ENCODE measurements at regions not wholly inside any gene's neighbourhood (a gene's known extent, or its start where the extent isn't known, plus 50 kb on each side); places are given as distances from the start of the nearest gene placed in this dataset.

DNA sequence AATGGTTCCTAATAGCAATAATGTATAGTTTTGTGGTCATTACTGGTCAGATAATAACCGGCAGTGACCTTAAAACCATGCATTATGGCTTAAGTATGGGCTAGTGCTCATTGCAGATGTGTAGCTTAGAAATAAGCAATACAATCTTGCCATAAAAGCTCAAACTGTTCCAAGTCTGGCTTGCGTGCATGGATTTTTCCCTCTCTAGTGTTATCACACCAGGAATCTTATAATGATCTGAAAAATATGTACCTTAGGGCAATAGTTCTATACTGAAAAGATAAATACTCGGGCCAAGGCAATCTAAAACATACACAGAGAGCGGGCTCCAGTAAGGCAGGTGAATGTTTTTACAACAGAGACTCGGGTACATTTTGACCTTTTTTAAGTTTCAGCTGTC, 157.8 kb downstream of the DHX15 start:
- TF ChIP-seq, protein P1, sequence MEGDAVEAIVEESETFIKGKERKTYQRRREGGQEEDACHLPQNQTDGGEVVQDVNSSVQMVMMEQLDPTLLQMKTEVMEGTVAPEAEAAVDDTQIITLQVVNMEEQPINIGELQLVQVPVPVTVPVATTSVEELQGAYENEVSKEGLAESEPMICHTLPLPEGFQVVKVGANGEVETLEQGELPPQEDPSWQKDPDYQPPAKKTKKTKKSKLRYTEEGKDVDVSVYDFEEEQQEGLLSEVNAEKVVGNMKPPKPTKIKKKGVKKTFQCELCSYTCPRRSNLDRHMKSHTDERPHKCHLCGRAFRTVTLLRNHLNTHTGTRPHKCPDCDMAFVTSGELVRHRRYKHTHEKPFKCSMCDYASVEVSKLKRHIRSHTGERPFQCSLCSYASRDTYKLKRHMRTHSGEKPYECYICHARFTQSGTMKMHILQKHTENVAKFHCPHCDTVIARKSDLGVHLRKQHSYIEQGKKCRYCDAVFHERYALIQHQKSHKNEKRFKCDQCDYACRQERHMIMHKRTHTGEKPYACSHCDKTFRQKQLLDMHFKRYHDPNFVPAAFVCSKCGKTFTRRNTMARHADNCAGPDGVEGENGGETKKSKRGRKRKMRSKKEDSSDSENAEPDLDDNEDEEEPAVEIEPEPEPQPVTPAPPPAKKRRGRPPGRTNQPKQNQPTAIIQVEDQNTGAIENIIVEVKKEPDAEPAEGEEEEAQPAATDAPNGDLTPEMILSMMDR (IDR thresholded peaks at IDR 0.05; ENCODE audit: insufficient read depth, low read length), result no peak
- TF ChIP-seq, protein P2, sequence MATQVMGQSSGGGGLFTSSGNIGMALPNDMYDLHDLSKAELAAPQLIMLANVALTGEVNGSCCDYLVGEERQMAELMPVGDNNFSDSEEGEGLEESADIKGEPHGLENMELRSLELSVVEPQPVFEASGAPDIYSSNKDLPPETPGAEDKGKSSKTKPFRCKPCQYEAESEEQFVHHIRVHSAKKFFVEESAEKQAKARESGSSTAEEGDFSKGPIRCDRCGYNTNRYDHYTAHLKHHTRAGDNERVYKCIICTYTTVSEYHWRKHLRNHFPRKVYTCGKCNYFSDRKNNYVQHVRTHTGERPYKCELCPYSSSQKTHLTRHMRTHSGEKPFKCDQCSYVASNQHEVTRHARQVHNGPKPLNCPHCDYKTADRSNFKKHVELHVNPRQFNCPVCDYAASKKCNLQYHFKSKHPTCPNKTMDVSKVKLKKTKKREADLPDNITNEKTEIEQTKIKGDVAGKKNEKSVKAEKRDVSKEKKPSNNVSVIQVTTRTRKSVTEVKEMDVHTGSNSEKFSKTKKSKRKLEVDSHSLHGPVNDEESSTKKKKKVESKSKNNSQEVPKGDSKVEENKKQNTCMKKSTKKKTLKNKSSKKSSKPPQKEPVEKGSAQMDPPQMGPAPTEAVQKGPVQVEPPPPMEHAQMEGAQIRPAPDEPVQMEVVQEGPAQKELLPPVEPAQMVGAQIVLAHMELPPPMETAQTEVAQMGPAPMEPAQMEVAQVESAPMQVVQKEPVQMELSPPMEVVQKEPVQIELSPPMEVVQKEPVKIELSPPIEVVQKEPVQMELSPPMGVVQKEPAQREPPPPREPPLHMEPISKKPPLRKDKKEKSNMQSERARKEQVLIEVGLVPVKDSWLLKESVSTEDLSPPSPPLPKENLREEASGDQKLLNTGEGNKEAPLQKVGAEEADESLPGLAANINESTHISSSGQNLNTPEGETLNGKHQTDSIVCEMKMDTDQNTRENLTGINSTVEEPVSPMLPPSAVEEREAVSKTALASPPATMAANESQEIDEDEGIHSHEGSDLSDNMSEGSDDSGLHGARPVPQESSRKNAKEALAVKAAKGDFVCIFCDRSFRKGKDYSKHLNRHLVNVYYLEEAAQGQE (IDR thresholded peaks at IDR 0.05; ENCODE audit: insufficient replicate concordance, low read depth), result no peak

Data from HL-60 (cell line).